ENCODE measurements at regions not wholly inside any gene's neighbourhood (a gene's known extent, or its start where the extent isn't known, plus 50 kb on each side); places are given as distances from the start of the nearest gene placed in this dataset.

- no peak overlapping the region for H3K4me3 ChIP-seq (ENCODE audit: low read depth, low read length)
- no peak for TF ChIP-seq CTCF (IDR thresholded peaks at IDR 0.05; ENCODE audit: insufficient read depth, low read depth, low read length)
- DNase-seq (ENCODE audit: low read depth): no peak
These were observed 100.5 kb downstream of the PSAT1 start for GRCh38 chr9:78397454-78397853.

- DNase-seq (ENCODE audit: low read depth): no peak
- TF ChIP-seq CTCF (IDR thresholded peaks at IDR 0.05; ENCODE audit: insufficient read depth, low read depth, low read length): no peak
- H3K4me3 ChIP-seq (ENCODE audit: low read depth, low read length): no peak overlapping the region
These were observed 102.2 kb downstream of the PSAT1 start for GRCh38 chr9:78399153-78399552.

- H3K4me3 ChIP-seq (ENCODE audit: low read depth, low read length): no peak overlapping the region
- no peak for DNase-seq (ENCODE audit: low read depth)
- TF ChIP-seq CTCF (IDR thresholded peaks at IDR 0.05; ENCODE audit: insufficient read depth, low read depth, low read length): no peak
These were observed 103.6 kb downstream of the PSAT1 start for GRCh38 chr9:78400496-78400895.

GRCh38 chr9:78405461-78405860, 108.5 kb downstream of the PSAT1 start:
- TF ChIP-seq CTCF (IDR thresholded peaks at IDR 0.05; ENCODE audit: insufficient read depth, low read depth, low read length): no peak

GRCh38 chr9:78406146-78406545, 109.2 kb downstream of the PSAT1 start:
- no peak for TF ChIP-seq CTCF (IDR thresholded peaks at IDR 0.05; ENCODE audit: insufficient read depth, low read depth, low read length)
- DNase-seq (ENCODE audit: low read depth): no peak
- H3K4me3 ChIP-seq (ENCODE audit: low read depth, low read length): no peak overlapping the region

More at GRCh38 chr9:78405461-78405860, 108.5 kb downstream of the PSAT1 start:
- H3K4me3 ChIP-seq (ENCODE audit: low read depth, low read length): no peak overlapping the region
- DNase-seq (ENCODE audit: low read depth): no peak

- no peak for TF ChIP-seq CTCF (IDR thresholded peaks at IDR 0.05; ENCODE audit: insufficient read depth, low read depth, low read length)
- no peak overlapping the region for H3K4me3 ChIP-seq (ENCODE audit: low read depth, low read length)
- no peak for DNase-seq (ENCODE audit: low read depth)
These were observed 110.0 kb downstream of the PSAT1 start for GRCh38 chr9:78406933-78407332.

GRCh38 chr9:78407636-78408312, 110.8 kb downstream of the PSAT1 start:
- no peak for TF ChIP-seq CTCF (IDR thresholded peaks at IDR 0.05; ENCODE audit: insufficient read depth, low read depth, low read length)
- DNase-seq (ENCODE audit: low read depth): no peak
- no peak overlapping the region for H3K4me3 ChIP-seq (ENCODE audit: low read depth, low read length)

Measured in fibroblast of villous mesenchyme (primary cell).